H9 (cell line): ENCODE measurements at regions not wholly inside any gene's neighbourhood (a gene's known extent, or its start where the extent isn't known, plus 50 kb on each side); places are given as distances from the start of the nearest gene placed in this dataset.

ENCODE experiments used
- DNase-seq: peaks from one replicate; pipeline ENCODE4 v3.0.0-alpha.2; 2017
- H2AFZ ChIP-seq: one replicate; pipeline ENCODE4 v1.6.1; 2013; ENCODE audit warnings: mild to moderate bottlenecking, low read length, control low read depth, moderate library complexity
- H2AK5ac ChIP-seq: 2 replicates; pipeline ENCODE4 v1.6.1; 2013; ENCODE audit warnings: low read length, control low read depth, mixed read lengths; ENCODE audit not compliant: insufficient read length
- H2BK120ac ChIP-seq: one replicate; pipeline ENCODE4 v1.6.1; 2013; ENCODE audit warnings: low read depth, mild to moderate bottlenecking, low read length, control low read depth, inconsistent platforms; ENCODE audit not compliant: poor library complexity, severe bottlenecking
- H2BK12ac ChIP-seq: 2 replicates; pipeline ENCODE4 v1.6.1; 2013; ENCODE audit warnings: low read length, control low read depth, mixed read lengths, low read depth; ENCODE audit not compliant: insufficient read length
- H2BK15ac ChIP-seq: 2 replicates; pipeline ENCODE4 v1.6.1; 2013; ENCODE audit warnings: low read depth, low read length, control low read depth
- H2BK20ac ChIP-seq: one replicate; pipeline ENCODE4 v1.6.1; 2013; ENCODE audit warnings: low read depth, mild to moderate bottlenecking, low read length, control low read depth, inconsistent platforms; ENCODE audit not compliant: poor library complexity, severe bottlenecking
- H2BK5ac ChIP-seq: 2 replicates; pipeline ENCODE4 v1.6.1; 2013; ENCODE audit warnings: low read length, control low read depth, mixed read lengths; ENCODE audit not compliant: insufficient read length
- H3K14ac ChIP-seq: 2 replicates; pipeline ENCODE4 v1.6.1; 2013; ENCODE audit warnings: low read length, control low read depth; ENCODE audit not compliant: insufficient read depth
- H3K18ac ChIP-seq: 2 replicates; pipeline ENCODE4 v1.6.1; 2013; ENCODE audit warnings: low read depth, mild to moderate bottlenecking, mixed read lengths, low read length, control low read depth; ENCODE audit not compliant: insufficient read length
- H3K23ac ChIP-seq: 2 replicates; pipeline ENCODE4 v1.6.1; 2013; ENCODE audit warnings: low read length, control low read depth, mixed read lengths, low read depth; ENCODE audit not compliant: insufficient read length
- H3K23me2 ChIP-seq: 2 replicates; pipeline ENCODE4 v1.6.1; 2013; ENCODE audit warnings: low read depth, mild to moderate bottlenecking, mixed read lengths, low read length, control low read depth; ENCODE audit not compliant: insufficient read length, poor library complexity, severe bottlenecking
- H3K27ac ChIP-seq: 2 replicates; pipeline ENCODE4 v1.5.1; 2013; ENCODE audit warnings: low read length, control low read depth, mixed read lengths, low read depth; ENCODE audit not compliant: insufficient read length
- H3K27me3 ChIP-seq: 2 replicates; pipeline ENCODE4 v1.6.1; 2013; ENCODE audit warnings: low read length, control low read depth, inconsistent platforms; ENCODE audit not compliant: insufficient read depth
- H3K4ac ChIP-seq: 2 replicates; pipeline ENCODE4 v1.6.1; 2013; ENCODE audit warnings: low read depth, mild to moderate bottlenecking, control low read depth, inconsistent platforms, low read length, moderate library complexity
- H3K4me1 ChIP-seq: 2 replicates; pipeline ENCODE4 v1.6.1; 2013; ENCODE audit warnings: low read length, control low read depth, inconsistent platforms; ENCODE audit not compliant: insufficient read depth
- H3K4me2 ChIP-seq: 2 replicates; pipeline ENCODE4 v1.6.1; 2013; ENCODE audit warnings: low read length, control low read depth, mixed read lengths; ENCODE audit not compliant: insufficient read length, insufficient read depth
- H3K56ac ChIP-seq: 2 replicates; pipeline ENCODE4 v1.6.1; 2013; ENCODE audit warnings: low read depth, mild to moderate bottlenecking, mixed read lengths, low read length, control low read depth; ENCODE audit not compliant: insufficient read length
- H3K79me1 ChIP-seq: 2 replicates; pipeline ENCODE4 v1.6.1; 2013; ENCODE audit warnings: low read depth, mild to moderate bottlenecking, moderate library complexity, low read length, control low read depth, inconsistent platforms; ENCODE audit not compliant: insufficient read depth, poor library complexity, severe bottlenecking
- H3K79me2 ChIP-seq: 2 replicates; pipeline ENCODE4 v1.6.1; 2013; ENCODE audit warnings: low read length, control low read depth, inconsistent platforms; ENCODE audit not compliant: insufficient read depth
- H3K9ac ChIP-seq: 2 replicates; pipeline ENCODE4 v1.6.1; 2013; ENCODE audit warnings: low read length, control low read depth, mixed read lengths; ENCODE audit not compliant: insufficient read length; ENCODE audit errors: extremely low read depth
- H3K9me3 ChIP-seq: one replicate; pipeline ENCODE4 v1.6.1; 2013; ENCODE audit warnings: low read depth, low read length, inconsistent platforms; ENCODE audit not compliant: control insufficient read depth
- H3T11ph ChIP-seq: one replicate; pipeline ENCODE4 v1.6.1; 2013; ENCODE audit warnings: mild to moderate bottlenecking, low read length, control low read depth, inconsistent platforms
- H4K20me1 ChIP-seq: one replicate; pipeline ENCODE4 v1.6.1; 2013; ENCODE audit not compliant: control insufficient read depth, insufficient read length, insufficient read depth
- H4K5ac ChIP-seq: 2 replicates; pipeline ENCODE4 v1.6.1; 2013; ENCODE audit warnings: low read depth, mild to moderate bottlenecking, mixed read lengths, low read length, control low read depth; ENCODE audit not compliant: insufficient read length
- H4K8ac ChIP-seq: replicated peaks from 2 replicates; pipeline ENCODE4 v1.6.1; 2013; ENCODE audit warnings: low read length, control low read depth, mixed read lengths, low read depth; ENCODE audit not compliant: insufficient read length
- H4K91ac ChIP-seq: 2 replicates; pipeline ENCODE4 v1.6.1; 2013; ENCODE audit warnings: low read depth, mild to moderate bottlenecking, moderate library complexity, mixed read lengths, low read length, control low read depth; ENCODE audit not compliant: insufficient read length
- H3K27ac Mint-ChIP-seq, 3 experiments: 2 replicates in 2 of 3; 3 replicates in 1 of 3; pipeline ENCODE4 v1.8.0; 2020 to 2021; ENCODE audit warnings: mixed read lengths in 3 of 3, mild to moderate bottlenecking in 1 of 3, moderate library complexity in 1 of 3
- H3K27me3 Mint-ChIP-seq: 2 replicates; pipeline ENCODE4 v1.8.0; 2021; ENCODE audit warnings: low read depth, mild to moderate bottlenecking, moderate library complexity, mixed read lengths
- H3K36me3 Mint-ChIP-seq, 3 experiments: 2 replicates in 2 of 3; 3 replicates in 1 of 3; pipeline ENCODE4 v1.8.0; 2020 to 2021; ENCODE audit warnings: low read depth in 3 of 3, mixed read lengths in 3 of 3; ENCODE audit not compliant: insufficient read depth in 1 of 3
- H3K4me1 Mint-ChIP-seq, 2 experiments: 2 replicates each; pipeline ENCODE4 v1.8.0; 2020; ENCODE audit warnings: mixed read lengths in 2 of 2
- H3K4me3 Mint-ChIP-seq, 2 experiments: 2 replicates in 1 of 2; 3 replicates in 1 of 2; pipeline ENCODE4 v1.8.0; 2020 to 2021; ENCODE audit warnings: mild to moderate bottlenecking in 2 of 2, mixed read lengths in 2 of 2, moderate library complexity in 1 of 2
- H3K9me3 Mint-ChIP-seq, 2 experiments: 2 replicates in 1 of 2; 3 replicates in 1 of 2; pipeline ENCODE4 v1.8.0; 2020; ENCODE audit warnings: mild to moderate bottlenecking in 2 of 2, mixed read lengths in 2 of 2, moderate library complexity in 1 of 2
- WGBS: extraction: QIAGEN DNeasy Blood & Tissue Kit; methylation state at CpG from one replicate; pipeline ENCODE4 v1.1.7; 2013; ENCODE audit warnings: missing lambda C conversion rate, low lambda C conversion rate, mixed read lengths; ENCODE audit not compliant: insufficient read length; ENCODE audit errors: extremely low coverage; 5-methylcytosine and 5-hydroxymethylcytosine counted together
- TF ChIP-seq, protein P1 (sequence below): fragments of 200-600 bp; sonication (generic); conservative IDR thresholded peaks from 3 replicates; pipeline ENCODE4 v1.8.0; 2021; ENCODE audit warnings: antibody characterized with exemption, mild to moderate bottlenecking

GRCh38 chr1:221448585-221449175 is 293.2 kb downstream of the DUSP10 start:
- Mint-ChIP-seq H3K9me3 (no peaks in the 10 kb centered on the region), H3K36me3 (no peaks in the 10 kb centered on the region), H3K27ac (no peak overlapping the region), H3K4me1 (no peaks in the 10 kb centered on the region), H3K27me3 (no peaks in the 10 kb centered on the region), H3K4me3 (no peak overlapping the region)
- Histone ChIP-seq H3K4ac (no peak overlapping the region), H3K9me3 (no peaks in the 10 kb centered on the region), H3K79me1 (no peaks in the 10 kb centered on the region), H3K27me3 (no peaks in the 10 kb centered on the region), H4K20me1 (no peaks in the 10 kb centered on the region), H4K5ac (no peak overlapping the region), H3K9ac (no peak overlapping the region), H2BK15ac (no peak overlapping the region), H4K8ac (no peak overlapping the region), H2BK5ac (no peak overlapping the region), H3K23ac (no peak overlapping the region), H3K79me2 (no peaks in the 10 kb centered on the region), H3K27ac (no peak overlapping the region), H3K4me1 (no peaks in the 10 kb centered on the region), H2BK20ac (no peak overlapping the region), H2BK120ac (no peak overlapping the region), H3K18ac (no peak overlapping the region), H3K23me2 (no peaks in the 10 kb centered on the region), H2AFZ (no peak overlapping the region), H3T11ph (no peak overlapping the region), H3K14ac (no peak overlapping the region), H3K4me2 (no peak overlapping the region), H2AK5ac (no peak overlapping the region), H3K56ac (no peak overlapping the region), H4K91ac (no peak overlapping the region), H2BK12ac (no peak overlapping the region)
- TF ChIP-seq, protein P1, sequence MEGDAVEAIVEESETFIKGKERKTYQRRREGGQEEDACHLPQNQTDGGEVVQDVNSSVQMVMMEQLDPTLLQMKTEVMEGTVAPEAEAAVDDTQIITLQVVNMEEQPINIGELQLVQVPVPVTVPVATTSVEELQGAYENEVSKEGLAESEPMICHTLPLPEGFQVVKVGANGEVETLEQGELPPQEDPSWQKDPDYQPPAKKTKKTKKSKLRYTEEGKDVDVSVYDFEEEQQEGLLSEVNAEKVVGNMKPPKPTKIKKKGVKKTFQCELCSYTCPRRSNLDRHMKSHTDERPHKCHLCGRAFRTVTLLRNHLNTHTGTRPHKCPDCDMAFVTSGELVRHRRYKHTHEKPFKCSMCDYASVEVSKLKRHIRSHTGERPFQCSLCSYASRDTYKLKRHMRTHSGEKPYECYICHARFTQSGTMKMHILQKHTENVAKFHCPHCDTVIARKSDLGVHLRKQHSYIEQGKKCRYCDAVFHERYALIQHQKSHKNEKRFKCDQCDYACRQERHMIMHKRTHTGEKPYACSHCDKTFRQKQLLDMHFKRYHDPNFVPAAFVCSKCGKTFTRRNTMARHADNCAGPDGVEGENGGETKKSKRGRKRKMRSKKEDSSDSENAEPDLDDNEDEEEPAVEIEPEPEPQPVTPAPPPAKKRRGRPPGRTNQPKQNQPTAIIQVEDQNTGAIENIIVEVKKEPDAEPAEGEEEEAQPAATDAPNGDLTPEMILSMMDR, result no peak
- no peak for DNase-seq
- WGBS, result no CpG with 5 or more reads among the region's 7 CpGs
